GM12878 (cell line): ENCODE measurements at regions not wholly inside any gene's neighbourhood (a gene's known extent, or its start where the extent isn't known, plus 50 kb on each side); places are given as distances from the start of the nearest gene placed in this dataset.

ENCODE experiments used
- ATAC-seq: fragments of 200-7000 bp; cut with Tn5 transposase; 3 replicates; pipeline ENCODE4 v1.9.1; 2020; ENCODE audit warnings: mild to moderate bottlenecking, moderate library complexity
- BruUV-seq: library from RNA; stranded (reverse); fragments of 400-500 nt; replicated peaks from 2 replicates; lab custom pipeline; 2021; lab: Mats Ljungman, UMichigan
- CTCF ChIA-PET: fragments of 300-600 bp; sonication (Branson Sonifier 250); formaldehyde crosslinking; extraction: SDS; loops from one replicate; lab custom pipeline; 2021; ENCODE audit warnings: inconsistent platforms; lab: Yijun Ruan, JAX
- POLR2A ChIA-PET: fragments of 350-600 bp; formaldehyde crosslinking; extraction: SDS; loops from one replicate; lab custom pipeline; 2021; ENCODE audit warnings: inconsistent platforms; lab: Charles Lee
- RAD21 ChIA-PET: fragments of 300-600 bp; sonication (Branson Sonifier 250); formaldehyde crosslinking; loops from one replicate; lab custom pipeline; 2023; ENCODE audit warnings: antibody characterized with exemption; ENCODE audit not compliant: unreplicated experiment; lab: Charles Lee
- SMC1A ChIA-PET: fragments of 300-600 bp; sonication (Branson Sonifier 250); formaldehyde crosslinking; loops from one replicate; lab custom pipeline; 2023; ENCODE audit not compliant: unreplicated experiment, uncharacterized antibody; lab: Charles Lee
- DNase-seq: peaks from one replicate; pipeline ENCODE4 v3.0.0-alpha.2; 2011; ENCODE audit warnings: low read depth, low spot score
- FAIRE-seq: peaks from 3 replicates; lab custom pipeline; 2011; peaks lifted over from hg19 to GRCh38; lab: Jason Lieb, UNC
- H2AFZ ChIP-seq: 2 replicates; pipeline ENCODE4 v1.6.0; 2011; ENCODE audit warnings: low read depth, low read length, control low read depth; ENCODE audit not compliant: control insufficient read depth
- H3K27ac ChIP-seq: 2 replicates; pipeline ENCODE4 v1.5.1; 2011; ENCODE audit warnings: control low read depth; ENCODE audit not compliant: control insufficient read depth, insufficient read depth
- H3K27me3 ChIP-seq, 2 experiments: replicated peaks in 1 of 2; 2 replicates each; pipeline versions ENCODE4 v1.6.0 to v1.6.1; 2011; ENCODE audit warnings: low read length in 1 of 2; ENCODE audit not compliant: control insufficient read depth in 2 of 2, insufficient read depth in 2 of 2
- H3K36me3 ChIP-seq, 2 experiments: 2 replicates each; pipeline ENCODE4 v1.5.1; 2011; ENCODE audit warnings: low read length in 1 of 2; ENCODE audit not compliant: control insufficient read depth in 2 of 2, insufficient read depth in 2 of 2
- H3K4me1 ChIP-seq: 2 replicates; pipeline ENCODE4 v1.6.1; 2011; ENCODE audit warnings: mild to moderate bottlenecking, low read length, moderate library complexity, mixed read lengths; ENCODE audit not compliant: control insufficient read depth, insufficient read depth
- H3K4me2 ChIP-seq: 2 replicates; pipeline ENCODE4 v1.6.0; 2011; ENCODE audit warnings: control low read depth; ENCODE audit not compliant: control insufficient read depth, insufficient read depth
- H3K4me3 ChIP-seq: fragments of 200-600 bp; sonication (generic); 2 replicates; pipeline ENCODE4 v1.5.1; 2016
- H3K79me2 ChIP-seq: 2 replicates; pipeline ENCODE4 v1.6.0; 2011; ENCODE audit warnings: low read length; ENCODE audit not compliant: control insufficient read depth, insufficient read depth
- H3K9ac ChIP-seq: 2 replicates; pipeline ENCODE4 v1.8.0; 2011; ENCODE audit warnings: low read length, control low read depth, mixed read lengths; ENCODE audit not compliant: control insufficient read depth, insufficient read depth
- H3K9me3 ChIP-seq: replicated peaks from 3 replicates; pipeline ENCODE4 v1.5.1; 2011; ENCODE audit warnings: mild to moderate bottlenecking, low read length; ENCODE audit not compliant: control insufficient read depth, insufficient read depth
- H4K20me1 ChIP-seq: 2 replicates; pipeline ENCODE4 v1.6.0; 2011; ENCODE audit not compliant: control insufficient read depth, insufficient read depth
- BRCA1 ChIP-seq: IDR thresholded peaks from 2 replicates; pipeline ENCODE4 v1.6.1; 2011; ENCODE audit warnings: low read depth, low read length, improper control_type of control experiment
- CREB1 ChIP-seq: IDR thresholded peaks from 2 replicates; pipeline ENCODE4 v1.6.1; 2012; ENCODE audit warnings: low read depth, mild to moderate bottlenecking, inconsistent platforms
- EGR1 ChIP-seq, 2 experiments: IDR thresholded peaks; 1 replicate in 1 of 2; 2 replicates in 1 of 2; pipeline ENCODE4 v1.6.1; 2011 to 2012; ENCODE audit warnings: low read depth in 2 of 2, low read length in 2 of 2, borderline replicate concordance in 1 of 2, mild to moderate bottlenecking in 1 of 2, moderate library complexity in 1 of 2
- GATAD2B ChIP-seq: fragments of 450-650 bp; conservative IDR thresholded peaks from 2 replicates; pipeline ENCODE4 v1.6.1; 2017; ENCODE audit warnings: low read depth, mild to moderate bottlenecking, moderate library complexity
- MEF2B ChIP-seq: fragments of 450-650 bp; IDR thresholded peaks from 2 replicates; pipeline ENCODE4 v1.6.1; 2018; ENCODE audit warnings: mild to moderate bottlenecking, moderate library complexity; ENCODE audit not compliant: partially characterized antibody, poor library complexity, severe bottlenecking
- NBN ChIP-seq: fragments of 450-650 bp; IDR thresholded peaks from 2 replicates; pipeline ENCODE4 v1.6.1; 2016
- NKRF ChIP-seq: fragments of 450-650 bp; conservative IDR thresholded peaks from 2 replicates; pipeline ENCODE4 v1.6.1; 2017; ENCODE audit warnings: mild to moderate bottlenecking, moderate library complexity
- NR2C2 ChIP-seq: IDR thresholded peaks from 2 replicates; pipeline ENCODE4 v1.6.1; 2011; ENCODE audit warnings: borderline replicate concordance, low read depth; ENCODE audit not compliant: control insufficient read depth, insufficient read length
- PML ChIP-seq: IDR thresholded peaks from 2 replicates; pipeline ENCODE4 v1.6.1; 2012; ENCODE audit warnings: low read length, inconsistent platforms
- RFX5 ChIP-seq: IDR thresholded peaks from 2 replicates; pipeline ENCODE4 v1.6.1; 2011; ENCODE audit warnings: low read depth, low read length, improper control_type of control experiment
- ZBTB40 ChIP-seq: fragments of 450-650 bp; IDR thresholded peaks from 2 replicates; pipeline ENCODE4 v1.6.1; 2016; ENCODE audit warnings: mild to moderate bottlenecking, moderate library complexity, borderline replicate concordance
- ZNF24 ChIP-seq: fragments of 450-650 bp; IDR thresholded peaks from 2 replicates; pipeline ENCODE4 v1.6.1; 2017; ENCODE audit warnings: antibody characterized with exemption, mild to moderate bottlenecking
- ZNF274 ChIP-seq: IDR thresholded peaks from one replicate; pipeline ENCODE4 v1.8.0; 2011; ENCODE audit not compliant: insufficient read length, insufficient read depth
- WGBS: methylation state at CpG from one replicate; pipeline ENCODE4 v1.1.6; 2016; ENCODE audit warnings: low lambda C conversion rate; ENCODE audit not compliant: insufficient replicate concordance, insufficient coverage; ENCODE audit errors: missing lambda C conversion rate; 5-methylcytosine and 5-hydroxymethylcytosine counted together
- in situ Hi-C: fragments of 300-500 bp; cut with MboI; formaldehyde crosslinking; loops from 9 replicates; pipeline ENCODE4 v1.14.3; 2018; ENCODE audit warnings: mixed read lengths
- intact Hi-C: fragments of 100-400 bp; cut with micrococcal nuclease; formaldehyde crosslinking; loops from one replicate; pipeline ENCODE4 v1.14.2; 2022; ENCODE audit not compliant: unreplicated experiment
- TF ChIP-seq, protein P1 (sequence below): IDR thresholded peaks from 2 replicates; pipeline ENCODE4 v1.6.1; 2011; ENCODE audit warnings: mild to moderate bottlenecking, low read depth, low read length, moderate library complexity; ENCODE audit not compliant: insufficient replicate concordance
- TF ChIP-seq, protein P2 (sequence below): fragments of 450-650 bp; IDR thresholded peaks from 2 replicates; pipeline ENCODE4 v1.6.1; 2018; ENCODE audit warnings: mild to moderate bottlenecking, low read depth, moderate library complexity; ENCODE audit not compliant: partially characterized antibody

DNA sequence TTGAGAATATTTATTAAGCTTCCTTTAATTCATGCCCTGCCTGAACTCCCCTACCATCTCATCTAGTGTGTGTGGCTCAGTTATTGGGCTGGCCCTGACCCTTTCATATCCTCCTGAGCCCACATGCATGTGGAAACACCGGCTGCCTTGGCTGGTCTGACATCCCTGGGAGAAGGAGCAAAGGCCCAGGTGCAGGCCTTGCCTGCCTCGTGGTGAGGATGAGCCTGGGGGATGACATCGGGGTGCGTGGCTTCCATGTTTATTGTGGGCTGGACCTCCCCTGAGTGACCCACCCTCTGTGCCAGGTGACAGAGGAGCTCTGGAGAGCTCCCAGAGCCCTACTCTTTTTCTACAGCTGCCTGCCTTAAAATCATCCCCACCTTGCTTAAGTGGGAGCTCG, 69.1 kb downstream of the FOXA2 start:
- no peak for FAIRE-seq
- Histone ChIP-seq H3K79me2 (no peaks in the 10 kb centered on the region), H3K9ac (no peak overlapping the region), H3K36me3 (no peaks in the 10 kb centered on the region), H3K4me3 (no peak overlapping the region), H3K4me1 (no peaks in the 10 kb centered on the region), H3K27me3 (peaks cover 0 to 5% of the 10 kb centered on the region in 2 experiments; a peak in 2 of 4 replicates), H3K27ac (no peak overlapping the region), H3K4me2 (no peak overlapping the region), H4K20me1 (no peaks in the 10 kb centered on the region), H2AFZ (no peak overlapping the region), H3K9me3 (no peaks in the 10 kb centered on the region)
- ATAC-seq: no peak
- BruUV-seq: no TSS peak
- DNase-seq: no peak
- in situ Hi-C loops: no loop called here
- WGBS: 18% methylated on average over 5 of the region's 5 CpGs
- ChIA-PET SMC1A (interaction anchor here (0.6 kb wide), 1 partner anchor 1267 kb away, joined by 3 read pairs; no protein-coding TSS in a partner anchor), CTCF (no interaction called here), RAD21 (no interaction called here), POLR2A (no interaction called here)
- intact Hi-C loops: no loop called here
- TF ChIP-seq NR2C2: no peak
- TF ChIP-seq NKRF: no peak
- TF ChIP-seq BRCA1: no peak
- TF ChIP-seq ZBTB40: no peak
- no peak for TF ChIP-seq CREB1
- no peak for TF ChIP-seq NBN
- TF ChIP-seq, protein P1, sequence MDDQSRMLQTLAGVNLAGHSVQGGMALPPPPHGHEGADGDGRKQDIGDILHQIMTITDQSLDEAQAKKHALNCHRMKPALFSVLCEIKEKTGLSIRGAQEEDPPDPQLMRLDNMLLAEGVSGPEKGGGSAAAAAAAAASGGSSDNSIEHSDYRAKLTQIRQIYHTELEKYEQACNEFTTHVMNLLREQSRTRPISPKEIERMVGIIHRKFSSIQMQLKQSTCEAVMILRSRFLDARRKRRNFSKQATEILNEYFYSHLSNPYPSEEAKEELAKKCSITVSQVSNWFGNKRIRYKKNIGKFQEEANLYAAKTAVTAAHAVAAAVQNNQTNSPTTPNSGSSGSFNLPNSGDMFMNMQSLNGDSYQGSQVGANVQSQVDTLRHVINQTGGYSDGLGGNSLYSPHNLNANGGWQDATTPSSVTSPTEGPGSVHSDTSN: no peak
- TF ChIP-seq MEF2B: no peak
- TF ChIP-seq ZNF274: no peak
- no peak for TF ChIP-seq PML
- TF ChIP-seq ZNF24: no peak
- TF ChIP-seq GATAD2B: no peak
- no peak for TF ChIP-seq EGR1 (IDR thresholded peaks at IDR 0.05; ENCODE audit: borderline replicate concordance in 1 of 2, low read depth in 2 of 2, low read length in 2 of 2)
- no peak for TF ChIP-seq RFX5
- TF ChIP-seq, protein P2, sequence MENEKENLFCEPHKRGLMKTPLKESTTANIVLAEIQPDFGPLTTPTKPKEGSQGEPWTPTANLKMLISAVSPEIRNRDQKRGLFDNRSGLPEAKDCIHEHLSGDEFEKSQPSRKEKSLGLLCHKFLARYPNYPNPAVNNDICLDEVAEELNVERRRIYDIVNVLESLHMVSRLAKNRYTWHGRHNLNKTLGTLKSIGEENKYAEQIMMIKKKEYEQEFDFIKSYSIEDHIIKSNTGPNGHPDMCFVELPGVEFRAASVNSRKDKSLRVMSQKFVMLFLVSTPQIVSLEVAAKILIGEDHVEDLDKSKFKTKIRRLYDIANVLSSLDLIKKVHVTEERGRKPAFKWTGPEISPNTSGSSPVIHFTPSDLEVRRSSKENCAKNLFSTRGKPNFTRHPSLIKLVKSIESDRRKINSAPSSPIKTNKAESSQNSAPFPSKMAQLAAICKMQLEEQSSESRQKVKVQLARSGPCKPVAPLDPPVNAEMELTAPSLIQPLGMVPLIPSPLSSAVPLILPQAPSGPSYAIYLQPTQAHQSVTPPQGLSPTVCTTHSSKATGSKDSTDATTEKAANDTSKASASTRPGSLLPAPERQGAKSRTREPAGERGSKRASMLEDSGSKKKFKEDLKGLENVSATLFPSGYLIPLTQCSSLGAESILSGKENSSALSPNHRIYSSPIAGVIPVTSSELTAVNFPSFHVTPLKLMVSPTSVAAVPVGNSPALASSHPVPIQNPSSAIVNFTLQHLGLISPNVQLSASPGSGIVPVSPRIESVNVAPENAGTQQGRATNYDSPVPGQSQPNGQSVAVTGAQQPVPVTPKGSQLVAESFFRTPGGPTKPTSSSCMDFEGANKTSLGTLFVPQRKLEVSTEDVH: no peak
